Breast epithelium (tissue), 3 donors: ENCODE measurements at regions not wholly inside any gene's neighbourhood (a gene's known extent, or its start where the extent isn't known, plus 50 kb on each side); places are given as distances from the start of the nearest gene placed in this dataset.

ENCODE experiments used
- CTCF ChIP-seq, 3 donors: fragments of 450-650 bp; IDR thresholded peaks; one replicate each; pipeline ENCODE4 v1.5.1; 2016 to 2017; ENCODE audit warnings: antibody characterized with exemption in 3 of 3, mild to moderate bottlenecking in 3 of 3, moderate library complexity in 3 of 3
- POLR2A ChIP-seq: fragments of 450-650 bp; IDR thresholded peaks from one replicate; pipeline ENCODE4 v1.6.1; 2016; ENCODE audit warnings: antibody characterized with exemption, mild to moderate bottlenecking, moderate library complexity

- no peak for TF ChIP-seq POLR2A
- TF ChIP-seq CTCF (IDR thresholded peaks at IDR 0.05) = no peak
Measured at GRCh38 chr12:92543840-92544239, 158.9 kb upstream of the PLEKHG7 start.
